ENCODE measurements at regions not wholly inside any gene's neighbourhood (a gene's known extent, or its start where the extent isn't known, plus 50 kb on each side); places are given as distances from the start of the nearest gene placed in this dataset.

GRCh38 chr2:224135881-224136280, 96.8 kb upstream of the SERPINE2 start:
- TF ChIP-seq FOXA1 (IDR thresholded peaks at IDR 0.05) (no peak), HDGF (IDR thresholded peaks at IDR 0.05; ENCODE audit: borderline replicate concordance) (no peak), ZNF384 (IDR thresholded peaks at IDR 0.05) (no peak), NFRKB (IDR thresholded peaks at IDR 0.05) (no peak), SUZ12 (IDR thresholded peaks at IDR 0.05) (no peak), FOXK2 (IDR thresholded peaks at IDR 0.05) (no peak), ARNT (IDR thresholded peaks at IDR 0.05) (no peak), BHLHE40 (IDR thresholded peaks at IDR 0.05; ENCODE audit: borderline replicate concordance) (no peak), FOXM1 (IDR thresholded peaks at IDR 0.05; ENCODE audit: borderline replicate concordance) (no peak)

Measured in HEK293T (cell line).